GM18519 (cell line): ENCODE measurements at regions not wholly inside any gene's neighbourhood (a gene's known extent, or its start where the extent isn't known, plus 50 kb on each side); places are given as distances from the start of the nearest gene placed in this dataset.
"Not testable (repeated sequence)": the region's sequence is repeated elsewhere in the genome, so short reads cannot be mapped to it uniquely, and the experiment has no call there.

Experiments used
- ATAC-seq: cut with Tn5 transposase; IDR thresholded peaks from one replicate; pipeline ENCODE4 v1.9.1; 2021; ENCODE audit warnings: mild to moderate bottlenecking, moderate library complexity; ENCODE audit not compliant: unreplicated experiment, low FRiP score

DNA sequence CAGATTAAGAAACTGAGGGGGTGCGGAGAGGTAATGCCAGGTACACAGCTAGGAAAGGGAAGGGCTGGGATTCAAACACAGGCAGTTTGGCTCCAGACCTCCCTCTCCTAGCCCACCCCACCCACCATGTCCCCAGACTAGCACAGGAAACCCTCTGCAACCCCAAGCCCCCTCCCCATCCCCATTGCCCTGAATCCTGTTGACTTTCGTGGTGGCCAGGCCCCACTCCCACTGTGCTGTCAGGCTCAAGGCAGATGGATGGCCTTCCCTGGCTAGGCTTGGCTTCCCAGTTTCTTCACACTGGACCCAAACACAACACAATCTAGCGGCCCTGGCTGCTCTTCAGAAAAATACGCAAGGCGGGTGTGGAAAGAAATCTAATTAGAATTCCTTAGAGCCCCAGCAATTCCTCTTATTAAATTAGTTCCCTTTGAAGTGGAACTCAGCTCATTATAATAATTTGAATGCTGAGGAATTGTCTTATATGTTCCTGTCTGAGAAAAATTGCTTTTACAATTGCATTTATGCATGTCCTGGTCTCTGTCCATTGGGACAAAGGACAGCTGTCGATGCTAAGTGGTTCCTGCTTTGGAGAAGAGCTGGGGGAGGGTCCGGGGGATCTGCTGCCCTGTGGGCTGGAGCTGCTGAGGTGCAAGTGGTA is 97.4 kb downstream of the SYF2 start:
- ATAC-seq: no peak

DNA sequence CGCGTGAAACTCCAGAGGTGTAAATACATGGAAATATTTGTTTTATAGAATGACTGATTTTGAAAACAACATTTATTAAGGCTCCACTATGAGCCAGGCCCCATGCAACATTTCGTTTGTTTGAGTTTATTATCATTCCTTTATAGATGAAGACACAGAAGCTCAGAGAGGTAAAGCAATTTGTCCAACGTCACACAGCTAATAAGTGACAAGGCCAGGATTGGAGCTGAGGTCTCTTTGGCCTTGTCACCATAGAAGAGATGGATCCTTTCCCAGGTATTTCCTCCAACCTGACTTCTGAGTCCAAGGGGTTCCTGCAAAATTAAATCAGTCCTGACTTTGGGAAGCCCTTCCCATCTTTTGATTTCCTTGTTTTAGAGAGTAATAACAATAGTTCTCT is 98.0 kb downstream of the SYF2 start:
- no peak for ATAC-seq

DNA sequence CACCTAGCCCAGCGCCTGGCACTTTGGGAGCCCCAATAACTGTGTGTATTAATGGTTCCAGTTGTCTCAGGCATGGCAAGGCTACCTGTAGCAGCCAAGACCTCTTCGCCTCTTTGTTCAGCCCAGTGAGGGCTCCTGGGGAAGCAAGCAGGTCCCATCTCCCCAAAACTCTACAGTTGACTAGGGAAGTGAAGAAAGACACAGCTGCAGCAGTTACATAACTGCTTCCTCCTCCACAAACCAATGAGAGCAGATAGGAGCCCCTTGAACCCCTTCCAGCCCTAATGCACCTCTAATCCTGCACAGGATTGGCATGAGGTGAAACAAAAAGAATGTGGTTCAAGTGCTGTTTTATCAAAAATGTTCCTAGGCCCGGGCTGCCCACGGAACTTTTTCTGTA is 100.5 kb downstream of the SYF2 start:
- no peak for ATAC-seq

DNA sequence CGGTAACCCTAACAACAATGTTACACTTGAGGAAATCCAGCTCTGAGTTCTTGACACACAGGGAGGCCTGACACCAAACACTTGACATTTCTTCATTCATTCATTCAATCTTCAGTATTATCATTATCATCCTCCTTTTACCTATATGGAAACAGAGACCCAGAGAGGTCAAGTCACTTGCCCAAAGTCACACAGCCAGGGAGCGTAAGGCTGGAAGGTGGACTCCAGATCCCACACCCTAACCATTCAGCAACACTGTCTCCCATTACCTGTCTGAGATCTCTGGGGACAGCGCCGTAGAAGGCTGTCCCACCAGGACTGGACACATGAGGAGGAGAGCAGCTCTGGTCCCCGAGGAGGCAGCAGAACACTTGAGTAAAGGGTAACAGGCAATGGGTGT is 101.4 kb downstream of the SYF2 start:
- no peak for ATAC-seq

DNA sequence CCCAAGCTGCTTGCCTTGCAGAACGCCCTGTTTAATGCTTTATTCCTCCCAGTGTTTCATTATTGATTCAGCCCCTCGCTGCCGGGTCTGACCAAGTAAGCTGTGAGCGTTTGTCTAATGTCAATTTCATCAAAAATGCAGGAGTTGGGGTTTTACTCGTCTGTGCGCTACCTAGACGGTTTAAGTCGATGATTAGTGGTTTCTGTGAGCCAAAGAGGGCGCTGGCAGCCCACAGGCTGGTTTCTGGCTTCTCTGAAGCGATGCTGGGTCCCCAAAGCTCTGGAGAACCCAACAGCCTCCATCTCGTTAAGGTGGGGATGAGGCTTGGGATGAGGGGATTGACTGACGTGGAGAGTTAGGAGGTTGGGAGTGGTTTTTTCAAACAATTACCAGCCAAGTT is 102.9 kb downstream of the SYF2 start:
- ATAC-seq: no peak

DNA sequence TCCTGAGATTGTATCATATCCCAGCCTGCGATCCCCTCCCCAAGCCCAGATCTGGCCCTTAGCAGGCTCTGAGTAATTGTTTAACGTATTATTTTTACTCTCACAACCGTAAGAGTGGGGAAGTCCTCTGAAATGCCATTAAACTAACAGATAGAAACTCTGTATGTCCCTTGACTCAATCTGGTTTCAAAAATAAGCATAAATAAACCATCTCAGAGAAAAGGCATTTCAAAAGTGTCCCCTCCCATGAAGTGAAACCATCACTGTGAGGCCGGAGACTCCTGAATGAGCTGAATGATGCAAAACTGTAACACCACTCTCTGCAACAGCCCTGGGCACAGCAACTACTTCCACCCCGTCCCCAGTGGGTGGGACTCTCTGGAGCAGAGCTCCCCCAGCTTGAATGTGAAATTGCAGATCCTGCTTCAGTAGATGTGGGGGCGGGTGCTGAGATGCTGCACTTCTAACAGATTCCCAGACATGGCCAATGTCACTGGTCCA is 104.1 kb downstream of the SYF2 start:
- no peak for ATAC-seq

DNA sequence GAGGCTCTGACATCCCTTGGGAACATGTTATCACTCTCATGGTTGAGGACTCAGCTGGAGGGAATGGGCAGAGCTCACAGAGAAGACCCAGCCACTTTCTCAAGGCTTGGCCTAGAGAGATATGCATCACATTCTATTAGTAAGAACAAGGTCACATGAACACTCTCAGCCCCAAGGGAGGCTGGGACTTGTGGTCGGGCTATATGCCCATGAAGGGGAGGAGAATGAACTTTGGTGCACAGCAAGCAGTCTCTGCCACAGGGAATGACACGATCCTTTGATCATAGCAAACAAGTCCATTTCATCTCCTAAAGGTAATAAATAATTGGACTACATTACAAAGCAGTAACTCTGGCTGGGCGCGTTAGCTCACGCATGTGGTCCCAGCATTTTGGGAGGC is 105.7 kb downstream of the SYF2 start:
- ATAC-seq: no peak

DNA sequence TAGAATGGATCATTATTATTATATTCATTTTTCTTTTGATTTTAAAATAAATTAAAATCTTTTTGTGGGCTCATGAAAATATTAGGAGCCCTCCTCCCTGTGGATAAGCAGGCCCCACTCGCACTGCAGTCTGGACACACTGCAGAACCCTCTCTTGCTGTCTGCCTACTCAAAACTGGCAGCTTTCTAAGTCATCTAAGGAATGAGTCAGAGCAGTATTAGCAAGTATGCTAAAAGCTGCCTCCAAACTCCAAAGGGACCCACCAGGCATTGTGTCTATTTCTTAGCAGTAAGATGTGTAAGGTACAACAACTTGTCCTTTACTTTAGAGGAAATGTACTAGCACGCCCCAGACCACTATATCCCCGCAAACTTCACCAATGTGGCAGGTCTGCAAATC is 108.8 kb downstream of the SYF2 start:
- ATAC-seq: no peak

DNA sequence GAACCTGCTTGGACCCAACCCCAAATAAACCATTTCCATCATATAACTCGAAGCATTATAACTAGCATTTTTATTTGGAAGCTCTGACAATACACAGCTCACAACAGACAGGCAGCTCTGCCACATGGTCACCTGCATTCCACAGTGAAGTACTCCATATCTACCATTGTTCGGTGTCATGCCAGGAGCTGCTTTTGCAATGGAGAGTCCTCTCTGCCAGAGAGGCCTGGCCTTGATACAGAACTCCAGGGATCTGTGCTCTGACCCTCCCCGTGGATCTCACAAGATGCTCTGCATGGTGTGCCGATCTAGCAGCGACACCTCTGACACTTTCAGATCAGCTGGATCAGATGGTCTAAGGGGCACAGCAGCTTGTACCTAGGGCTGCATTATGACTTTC is 109.6 kb downstream of the SYF2 start:
- ATAC-seq: no peak

DNA sequence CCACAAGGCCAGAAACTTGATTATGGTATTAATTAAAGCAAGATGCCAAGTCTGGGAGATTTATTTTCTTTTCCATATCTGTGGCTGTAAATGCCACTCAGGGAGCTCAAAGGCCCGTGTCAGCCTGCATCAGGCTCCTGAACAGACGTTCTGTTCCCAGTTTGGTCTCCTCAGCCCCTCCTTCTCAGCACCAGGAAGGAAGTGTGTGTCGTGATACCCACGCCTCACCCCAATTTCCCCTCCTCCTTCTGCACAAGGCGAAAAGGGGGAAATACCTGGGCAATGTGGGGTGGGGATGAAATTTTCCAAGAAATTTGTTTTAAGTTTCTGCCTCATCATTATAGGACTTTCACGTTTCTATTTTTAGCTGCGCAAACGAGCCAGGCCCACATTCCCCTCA is 112.0 kb downstream of the SYF2 start:
- ATAC-seq: no peak

DNA sequence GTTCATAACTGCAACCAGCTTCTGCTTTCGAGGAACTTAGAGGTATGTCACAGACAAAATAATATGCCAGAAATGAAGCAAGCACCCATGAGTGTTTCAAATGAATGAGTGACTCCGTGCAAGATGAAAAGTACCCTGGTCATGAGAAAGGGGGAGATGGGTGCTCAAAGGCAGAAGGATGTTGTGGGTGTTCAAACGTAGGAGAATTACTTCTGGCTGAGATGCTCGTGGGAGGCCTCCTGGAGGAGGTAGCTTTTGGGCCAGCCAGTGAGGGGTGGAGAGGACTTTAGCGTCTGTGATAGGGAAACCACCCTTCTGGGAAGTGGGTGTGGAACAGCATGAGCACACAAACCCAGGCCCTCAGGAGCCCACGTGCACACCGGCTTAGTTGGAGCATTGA is 113.8 kb downstream of the SYF2 start:
- ATAC-seq: no peak

DNA sequence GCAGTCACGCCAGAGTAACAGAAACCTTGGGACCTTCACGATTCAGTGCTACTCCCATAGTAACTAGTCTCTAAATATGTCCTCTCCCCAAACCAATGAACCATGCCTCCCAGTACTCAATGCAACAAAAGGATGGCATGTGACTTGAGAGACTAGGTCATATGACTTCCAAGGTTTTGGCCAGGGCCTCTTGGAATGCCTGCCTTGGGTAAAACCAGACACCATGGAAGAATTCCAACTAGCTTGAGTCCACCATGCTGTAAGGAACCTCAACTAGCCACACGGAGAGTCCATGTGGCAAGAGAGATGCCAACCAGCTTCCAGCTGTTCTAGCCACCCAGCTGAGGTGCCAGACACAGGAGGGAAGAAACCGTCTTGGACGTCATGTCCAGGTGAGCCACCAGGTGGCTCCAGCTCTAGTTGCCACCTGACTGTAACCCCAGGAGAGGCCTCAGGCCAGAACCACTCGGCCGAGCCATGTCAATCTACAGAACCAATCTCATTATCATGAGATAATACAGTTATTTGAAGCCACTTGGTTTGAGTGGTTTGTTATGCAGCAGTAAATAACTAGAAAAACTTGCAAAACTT is 115.0 kb downstream of the SYF2 start:
- no peak for ATAC-seq

DNA sequence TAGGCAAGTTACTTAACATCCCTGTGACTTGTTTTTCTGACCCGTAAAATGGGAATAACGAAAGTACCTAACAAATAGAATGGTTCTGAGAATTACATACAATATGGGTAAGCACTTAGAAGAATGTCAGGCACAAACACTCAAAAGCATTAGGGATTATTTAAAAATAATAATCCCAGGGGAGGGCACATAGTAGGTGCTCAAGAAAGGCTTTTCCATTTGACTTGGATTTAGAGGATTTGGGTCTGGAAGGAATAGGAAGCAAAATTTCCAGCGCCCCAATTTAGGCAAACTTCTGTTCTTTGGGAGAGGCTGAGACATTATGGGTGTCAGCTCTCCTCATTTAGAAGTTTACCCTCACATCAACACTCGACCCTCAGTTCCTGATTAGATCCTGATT is 115.5 kb downstream of the SYF2 start:
- ATAC-seq: no peak

DNA sequence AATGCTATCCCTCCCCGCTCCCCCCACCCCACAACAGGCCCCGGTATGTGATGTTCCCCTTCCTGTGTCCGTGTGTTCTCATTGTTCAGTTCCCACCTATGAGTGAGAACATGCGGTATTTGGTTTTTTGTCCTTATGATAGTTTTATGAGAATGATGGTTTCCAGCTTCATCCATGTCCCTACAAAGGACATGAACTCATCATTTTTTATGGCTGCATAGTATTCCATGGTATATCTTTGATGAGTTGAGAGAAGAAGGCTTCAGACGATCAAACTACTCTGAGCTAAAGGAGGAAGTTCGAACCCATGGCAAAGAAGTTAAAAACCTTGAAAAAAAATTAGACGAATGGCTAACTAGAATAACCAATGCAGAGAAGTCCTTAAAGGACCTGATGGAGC is 116.2 kb downstream of the SYF2 start:
- not testable (repeated sequence) for ATAC-seq

DNA sequence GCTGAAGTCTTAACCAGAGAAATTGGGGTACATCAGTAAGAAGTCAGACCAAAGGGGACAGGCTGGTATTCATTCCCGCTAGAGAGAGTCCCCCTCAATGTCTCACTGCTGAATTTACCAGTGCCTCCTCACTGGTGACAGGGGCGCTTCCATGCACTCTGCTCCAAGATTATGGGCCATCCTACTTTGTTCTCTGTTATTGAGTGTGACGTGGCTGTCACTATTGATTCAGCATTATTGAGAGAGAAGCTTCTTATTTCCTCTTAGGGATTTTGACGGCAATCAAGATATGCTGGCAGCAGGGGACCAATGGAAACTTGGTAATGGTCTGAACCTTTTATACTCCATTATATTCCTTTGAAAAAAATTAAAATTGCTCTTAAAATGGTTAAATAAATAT is 118.6 kb downstream of the SYF2 start:
- ATAC-seq: no peak

DNA sequence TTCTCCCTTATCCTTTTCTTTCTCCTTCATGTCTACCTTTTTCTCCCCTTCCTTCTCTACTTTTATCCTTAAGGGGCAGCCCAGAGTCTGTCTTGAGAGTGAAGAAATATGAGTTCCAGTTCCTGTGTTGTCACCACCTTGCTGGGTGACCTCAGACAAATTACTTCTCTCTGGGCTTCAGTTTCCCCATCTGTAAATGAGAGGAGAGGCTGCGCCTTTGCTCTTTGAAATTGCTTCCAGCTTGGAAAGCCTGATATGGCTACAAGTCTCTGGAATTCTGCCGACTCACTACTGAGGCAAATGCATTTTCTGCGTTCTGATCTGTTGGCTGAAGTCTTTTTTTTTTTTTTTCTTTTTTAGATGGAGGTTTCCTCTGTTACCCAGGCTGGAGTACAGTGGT is 119.2 kb downstream of the SYF2 start:
- ATAC-seq: no peak

DNA sequence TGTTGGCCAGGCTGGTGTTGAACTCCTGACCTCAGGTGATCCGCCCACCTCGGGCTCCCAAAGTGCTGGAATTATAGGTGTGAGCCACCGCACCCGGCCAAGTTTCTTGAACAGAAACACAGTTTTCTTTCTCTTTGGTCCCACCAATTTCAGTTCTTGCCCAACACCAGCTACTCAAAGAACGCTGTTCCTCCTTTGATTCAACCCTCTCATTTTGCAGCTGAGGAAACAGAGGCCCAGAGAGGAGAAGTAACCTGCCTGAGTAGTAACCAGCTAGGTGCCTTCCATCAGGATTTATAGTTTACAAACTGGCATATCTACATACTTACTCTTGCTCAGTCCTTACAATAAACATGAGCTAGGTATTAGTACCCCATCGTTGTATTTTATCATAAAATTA is 119.9 kb downstream of the SYF2 start:
- ATAC-seq: no peak

DNA sequence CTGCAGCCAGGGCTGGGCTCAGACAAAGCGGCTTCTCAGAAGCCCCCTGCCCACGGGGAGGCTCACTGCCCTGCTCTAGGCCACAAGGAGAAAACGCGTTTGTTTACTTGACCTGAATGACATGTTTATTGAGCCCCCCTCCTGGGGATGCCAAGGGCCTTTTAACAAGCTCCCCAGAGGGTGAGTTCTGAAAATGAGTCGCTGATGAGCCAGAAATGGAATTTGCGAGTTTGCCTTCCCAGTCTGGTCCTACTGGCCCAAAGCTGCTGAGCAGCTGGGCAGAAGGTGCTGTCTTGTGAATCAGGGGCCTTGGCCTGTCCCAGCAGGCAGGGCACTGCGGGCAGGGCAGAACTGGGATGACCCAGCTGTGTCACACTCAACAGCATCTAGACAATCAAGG is 120.6 kb downstream of the SYF2 start:
- no peak for ATAC-seq

DNA sequence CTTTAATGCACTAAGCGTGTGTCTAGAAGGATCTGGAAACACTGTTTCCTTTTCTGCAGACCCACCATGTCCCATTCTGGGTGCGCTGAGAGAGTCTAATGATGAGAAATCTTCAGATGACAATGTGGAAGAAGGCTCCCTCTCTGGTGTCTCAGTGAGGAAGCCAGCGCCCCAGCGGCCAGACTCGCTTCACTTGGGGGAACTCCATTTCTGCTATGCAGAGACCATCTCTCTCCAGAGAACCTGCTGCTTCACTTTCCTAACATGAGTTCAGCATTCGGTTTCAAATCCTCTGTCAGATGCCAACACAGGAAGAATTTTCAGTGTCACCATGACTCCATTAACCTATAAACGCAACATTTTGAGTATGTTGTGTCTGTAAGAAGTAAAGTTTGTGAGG is 121.8 kb downstream of the SYF2 start:
- ATAC-seq: no peak

DNA sequence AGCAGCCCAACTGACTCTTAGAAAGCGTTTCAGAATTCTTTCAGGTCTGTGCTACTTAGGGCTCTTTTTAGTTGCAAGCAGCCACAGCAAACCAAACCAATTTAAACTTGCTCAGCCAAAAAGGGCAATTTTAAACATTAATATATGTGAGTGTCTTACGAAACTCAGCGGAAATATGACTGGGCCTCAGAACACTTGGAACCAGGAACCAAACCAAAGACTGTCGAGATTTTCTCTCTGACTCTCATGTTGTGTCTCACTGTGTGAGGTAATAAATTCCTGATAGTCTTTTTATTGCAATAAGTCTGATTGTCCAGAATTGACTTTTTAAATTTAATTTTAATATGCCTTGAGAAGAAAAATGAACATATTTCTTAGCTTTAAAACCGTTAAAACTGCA is 122.3 kb downstream of the SYF2 start:
- no peak for ATAC-seq

DNA sequence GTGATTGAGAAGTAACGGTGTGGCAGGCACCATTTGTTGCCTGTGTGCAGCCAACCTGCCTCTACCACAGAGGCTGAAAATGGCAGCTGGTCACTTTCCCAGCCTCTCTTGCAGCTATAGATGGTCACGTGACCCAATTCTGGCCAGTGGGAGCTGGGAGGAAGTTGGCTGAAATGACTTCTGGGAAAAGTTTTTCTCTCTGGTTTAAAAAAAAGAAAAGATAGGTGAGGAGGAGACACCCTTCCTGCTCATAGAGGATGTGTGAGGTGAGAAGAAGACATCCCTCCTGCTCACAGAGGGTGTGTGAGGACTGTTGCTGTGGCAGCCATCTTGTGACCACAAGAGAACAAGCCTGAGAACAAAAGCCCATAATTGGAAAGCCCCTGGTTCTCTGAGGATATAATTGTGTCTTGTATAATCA is 122.8 kb downstream of the SYF2 start:
- ATAC-seq: no peak

DNA sequence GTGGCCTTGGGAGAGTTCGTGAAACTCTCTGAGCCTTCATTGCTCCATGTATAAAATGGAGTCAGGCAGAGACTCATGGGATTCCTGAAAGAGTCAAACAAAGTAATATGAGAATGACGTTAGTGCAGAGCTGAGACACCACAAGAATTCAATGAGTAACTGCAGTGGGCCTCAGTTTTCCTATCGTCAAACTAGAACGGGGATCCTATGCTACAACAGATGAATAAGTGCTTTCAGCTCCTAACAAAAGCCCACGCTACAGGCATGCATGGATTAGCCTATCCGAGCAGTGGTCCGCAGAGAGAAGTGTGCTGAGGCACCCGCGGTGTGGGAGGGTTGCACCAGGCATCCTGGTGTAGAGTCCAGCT is 124.7 kb downstream of the SYF2 start:
- no peak for ATAC-seq
